ENCODE measurements at regions not wholly inside any gene's neighbourhood (a gene's known extent, or its start where the extent isn't known, plus 50 kb on each side); places are given as distances from the start of the nearest gene placed in this dataset.

DNA sequence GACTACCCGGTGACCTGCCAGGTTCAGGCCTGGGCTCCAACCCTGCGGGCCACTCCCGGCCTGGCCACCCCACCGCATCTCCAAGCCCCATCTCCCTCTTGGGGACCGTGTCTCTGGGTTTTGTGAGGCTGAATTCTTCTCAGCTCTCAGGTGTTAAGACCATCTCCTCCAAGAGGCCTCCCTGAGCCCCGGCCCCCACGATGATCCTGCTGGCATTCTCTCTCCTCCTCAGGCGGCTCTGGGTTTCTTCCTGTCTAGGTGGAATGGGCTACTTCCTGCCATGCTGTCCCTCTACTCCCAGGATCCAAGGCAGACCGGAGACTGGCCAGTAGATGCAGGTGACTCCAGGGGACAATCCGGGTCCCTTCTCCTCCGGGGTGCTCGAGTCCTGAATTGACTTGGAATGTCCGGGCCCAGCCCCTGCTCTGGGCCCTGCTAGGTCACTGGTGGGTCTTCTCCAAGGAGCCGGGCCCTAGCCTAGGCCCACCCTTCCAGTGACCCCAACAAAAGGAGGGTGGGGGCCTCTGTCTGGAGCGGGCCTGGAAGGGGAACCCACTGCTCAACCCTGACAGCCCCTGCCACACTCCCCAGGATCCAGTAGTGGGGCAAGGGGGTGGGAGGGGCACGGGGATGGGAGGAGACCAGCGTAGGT lies 219.8 kb downstream of the C9orf50 start:
- DNase-seq, result no peak

DNA sequence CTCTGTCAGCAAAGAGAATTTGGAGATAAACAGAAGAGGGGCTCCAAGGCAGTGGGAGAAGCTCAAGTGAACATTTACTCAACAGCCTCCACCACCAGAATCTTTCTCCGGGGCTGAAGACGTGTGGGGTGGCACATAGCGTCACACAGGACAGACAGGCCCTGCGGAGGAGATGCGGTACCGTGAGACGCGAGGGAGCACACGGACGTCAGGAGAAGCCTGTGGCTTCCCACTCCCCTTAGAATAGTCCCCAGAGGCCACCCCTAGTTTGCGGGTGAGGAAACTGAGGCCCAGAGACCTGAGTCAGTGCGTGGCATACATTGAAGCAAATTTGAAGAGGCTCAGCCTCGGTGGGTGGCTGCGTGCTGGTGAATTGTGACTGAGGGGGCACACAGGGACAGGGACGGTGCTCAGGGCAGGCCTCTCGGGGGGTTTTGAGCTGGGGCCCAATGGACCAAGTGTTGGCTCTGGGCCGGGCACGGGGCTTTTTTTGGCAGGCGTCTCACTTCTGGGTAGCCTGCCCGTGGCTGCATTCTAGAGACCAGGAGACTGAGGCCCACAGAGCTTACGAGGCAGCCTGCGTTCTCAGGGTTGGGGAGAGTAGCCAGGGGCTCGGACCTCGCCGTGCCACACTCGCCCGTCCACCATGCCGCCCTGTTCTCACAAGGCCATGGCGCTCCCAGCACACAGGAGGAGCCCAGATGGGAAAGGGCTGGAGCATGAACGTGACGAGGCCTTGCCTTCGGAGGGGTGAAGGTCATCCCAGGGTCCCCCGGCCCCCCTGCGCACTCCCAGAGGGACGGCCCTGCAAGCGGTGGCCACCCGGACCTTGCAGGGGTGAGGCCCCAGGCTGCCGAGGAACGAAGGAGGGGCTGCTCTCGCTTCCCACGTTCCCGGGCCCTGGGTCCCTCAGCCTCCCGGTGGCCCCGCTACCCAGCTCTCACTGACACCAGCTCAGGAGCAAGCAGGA lies 220.6 kb downstream of the C9orf50 start:
- DNase-seq, result no peak

DNA sequence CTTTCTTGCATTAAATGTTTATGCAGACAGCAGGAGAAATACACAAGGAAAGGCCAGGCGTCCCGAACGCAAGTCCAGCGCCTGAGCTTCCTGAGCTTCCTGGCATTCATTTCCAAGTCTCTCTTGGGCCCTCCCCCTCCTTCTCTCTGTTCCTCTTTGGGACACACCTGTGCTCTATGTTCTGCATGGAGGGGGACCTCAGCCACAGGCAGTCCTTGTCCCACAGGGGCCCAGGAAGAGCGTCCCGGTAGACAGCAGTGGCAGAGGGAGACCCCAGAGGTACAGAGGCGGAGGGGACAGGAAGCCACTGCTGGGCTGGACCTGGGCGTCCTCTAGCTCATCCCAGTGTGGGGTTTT lies 221.3 kb downstream of the C9orf50 start:
- DNase-seq, result no peak

DNA sequence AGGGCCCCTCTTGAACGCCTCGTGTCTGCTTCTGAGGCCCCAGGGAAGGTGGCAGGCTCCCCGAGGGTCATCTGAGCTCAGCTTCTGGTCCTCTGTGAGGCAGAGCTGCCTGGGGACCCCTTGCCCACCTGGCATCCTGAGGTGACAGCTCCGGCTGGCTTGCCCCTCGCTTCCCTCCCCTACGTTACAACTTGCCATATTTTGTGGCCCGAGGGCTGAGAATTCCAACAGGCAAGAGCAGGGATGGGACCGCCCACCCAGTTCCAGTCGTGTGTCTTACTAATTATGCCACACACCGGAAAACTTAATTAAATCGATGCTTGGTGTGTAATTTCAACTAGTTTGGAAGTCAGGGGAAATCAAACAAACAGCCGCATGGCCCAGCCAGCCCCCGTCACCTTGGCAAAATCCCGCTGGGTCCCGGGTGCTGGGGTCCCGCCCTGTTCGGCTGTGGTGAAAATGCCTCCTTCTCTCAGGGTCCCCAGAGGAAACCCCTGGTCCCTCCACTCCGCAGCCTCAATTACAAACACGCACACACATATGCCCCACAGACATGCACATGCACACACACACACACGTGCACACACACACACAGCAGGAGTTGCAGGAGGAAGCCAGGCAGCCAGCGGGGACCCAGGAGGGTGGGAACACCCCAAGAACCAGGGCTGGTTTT lies 221.0 kb upstream of the IER5L start:
- DNase-seq, result no peak

DNA sequence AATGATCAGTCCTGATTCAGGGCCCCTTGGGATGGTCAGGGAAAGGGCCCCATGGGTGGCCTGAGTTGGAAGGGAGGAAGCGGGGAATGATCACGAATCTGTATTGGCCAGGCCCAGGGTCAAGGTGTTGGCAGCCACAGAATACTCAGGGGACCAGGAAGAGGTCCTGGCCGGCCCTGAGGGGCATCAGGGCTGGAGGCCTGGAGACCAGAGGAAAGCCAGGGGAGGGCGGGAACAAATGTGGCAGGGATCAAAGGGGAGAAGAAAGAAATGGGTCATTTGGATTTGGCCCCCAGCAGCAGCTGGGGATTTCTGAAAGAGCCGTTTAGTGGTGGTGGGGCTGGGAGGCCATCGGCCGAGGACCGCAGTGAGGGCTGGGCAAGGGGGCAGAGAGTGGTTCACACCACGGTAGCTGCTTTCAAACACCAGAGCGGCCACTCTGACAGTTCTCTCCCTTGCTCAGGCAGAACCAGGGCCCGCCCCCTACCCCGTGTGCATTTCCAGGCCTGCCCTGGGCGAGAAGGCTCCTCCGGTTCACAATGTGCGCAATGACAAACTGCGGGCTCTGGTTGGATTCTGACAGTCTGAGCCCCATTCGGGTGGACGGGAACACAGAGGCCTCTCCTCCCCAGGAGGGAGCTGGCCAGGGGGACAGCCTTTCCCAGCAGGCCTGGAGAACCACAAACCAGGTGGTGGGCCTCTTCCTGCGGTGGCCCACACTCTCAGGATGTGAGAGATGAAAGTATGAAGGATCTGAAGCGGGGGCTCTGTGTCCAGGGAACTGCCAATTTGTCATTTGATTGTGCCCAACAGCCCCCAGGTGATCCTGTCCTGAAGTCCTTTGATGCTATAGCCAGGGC lies 220.3 kb upstream of the IER5L start:
- DNase-seq, result no peak

DNA sequence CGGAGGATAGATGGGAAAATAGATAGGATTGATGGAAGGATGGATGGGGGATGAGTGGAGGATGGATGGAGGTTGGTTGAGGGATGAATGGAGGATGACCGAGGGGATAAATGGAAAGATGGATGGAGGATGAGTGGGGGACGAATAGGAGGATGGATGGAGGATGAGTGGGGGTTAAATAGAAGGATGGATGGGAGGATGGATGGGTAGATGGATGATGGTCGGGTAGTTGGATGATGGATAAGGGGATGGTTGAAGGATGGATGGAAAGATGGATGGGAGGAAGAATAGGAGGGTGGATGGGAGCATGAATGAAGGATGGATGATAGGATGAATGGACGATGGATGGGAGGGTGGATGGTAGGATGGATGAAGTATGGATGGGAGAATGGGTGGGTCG lies 219.3 kb upstream of the IER5L start:
- no peak for DNase-seq

DNA sequence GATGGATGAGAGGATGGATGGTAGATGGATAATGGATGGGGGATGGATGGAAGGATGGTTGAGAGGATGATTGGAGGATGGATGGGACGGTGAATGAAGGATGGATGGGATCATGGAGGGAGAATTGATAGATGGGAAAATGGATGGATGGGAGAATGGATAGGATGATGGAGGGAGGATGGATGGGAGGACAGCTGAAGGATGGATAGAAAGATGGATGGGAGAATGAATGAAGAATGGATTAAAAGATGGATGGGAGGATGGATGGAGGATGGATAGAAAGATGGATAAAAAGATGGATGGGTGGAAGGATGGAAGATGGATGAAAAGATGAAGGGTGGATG lies 218.3 kb upstream of the IER5L start:
- no peak for DNase-seq

DNA sequence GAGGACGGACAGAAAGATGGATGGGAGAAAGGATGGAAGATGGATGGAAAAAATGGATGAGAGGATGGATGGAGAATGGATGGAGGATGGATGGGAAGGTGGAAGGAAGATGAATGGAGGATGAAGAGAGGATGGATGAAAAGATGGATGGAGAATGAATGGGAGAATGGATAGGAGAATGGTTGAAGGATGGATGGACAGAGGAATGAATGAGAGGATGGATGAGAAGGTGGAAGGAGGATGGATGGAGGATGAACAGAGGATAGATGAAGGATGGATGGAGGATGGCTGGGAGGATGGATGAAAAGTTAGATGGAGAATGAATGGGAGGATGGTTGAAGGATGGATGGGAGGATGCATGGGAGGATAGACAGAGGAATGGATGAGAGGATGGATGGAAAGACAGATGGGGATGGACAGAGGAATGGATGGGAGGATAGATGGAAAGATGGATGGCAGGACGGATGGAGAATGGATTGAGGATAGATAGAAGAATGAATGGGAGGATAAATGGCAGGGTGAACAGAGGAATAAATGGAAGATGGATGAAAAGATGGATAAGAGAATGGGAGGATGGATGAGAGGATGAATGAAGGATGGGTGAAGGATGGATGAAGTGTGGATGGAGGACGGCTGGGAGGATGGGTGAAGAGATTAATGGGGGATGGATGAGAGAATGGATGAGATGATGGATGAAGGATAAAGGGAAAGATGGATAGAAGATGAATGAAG lies 217.7 kb upstream of the IER5L start:
- no peak for DNase-seq

DNA sequence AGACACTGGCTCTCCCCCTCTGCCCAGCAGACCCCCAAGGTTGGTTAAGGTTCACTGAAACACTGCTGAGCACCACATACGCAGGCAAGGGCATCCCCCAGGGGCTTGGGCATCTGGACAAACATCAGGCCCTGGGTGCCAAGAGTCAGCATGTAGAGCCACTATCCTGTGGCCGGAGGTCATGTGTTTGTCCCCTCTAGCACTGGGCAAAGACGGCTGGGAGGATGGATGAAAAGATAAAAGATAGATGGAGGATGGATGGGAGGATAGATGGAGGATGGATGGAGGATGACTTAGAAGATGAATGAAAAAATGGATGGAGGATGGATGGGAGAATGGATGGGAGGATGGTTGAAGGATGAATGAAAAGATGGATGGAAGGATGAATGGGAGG lies 216.8 kb upstream of the IER5L start:
- DNase-seq, result no peak

DNA sequence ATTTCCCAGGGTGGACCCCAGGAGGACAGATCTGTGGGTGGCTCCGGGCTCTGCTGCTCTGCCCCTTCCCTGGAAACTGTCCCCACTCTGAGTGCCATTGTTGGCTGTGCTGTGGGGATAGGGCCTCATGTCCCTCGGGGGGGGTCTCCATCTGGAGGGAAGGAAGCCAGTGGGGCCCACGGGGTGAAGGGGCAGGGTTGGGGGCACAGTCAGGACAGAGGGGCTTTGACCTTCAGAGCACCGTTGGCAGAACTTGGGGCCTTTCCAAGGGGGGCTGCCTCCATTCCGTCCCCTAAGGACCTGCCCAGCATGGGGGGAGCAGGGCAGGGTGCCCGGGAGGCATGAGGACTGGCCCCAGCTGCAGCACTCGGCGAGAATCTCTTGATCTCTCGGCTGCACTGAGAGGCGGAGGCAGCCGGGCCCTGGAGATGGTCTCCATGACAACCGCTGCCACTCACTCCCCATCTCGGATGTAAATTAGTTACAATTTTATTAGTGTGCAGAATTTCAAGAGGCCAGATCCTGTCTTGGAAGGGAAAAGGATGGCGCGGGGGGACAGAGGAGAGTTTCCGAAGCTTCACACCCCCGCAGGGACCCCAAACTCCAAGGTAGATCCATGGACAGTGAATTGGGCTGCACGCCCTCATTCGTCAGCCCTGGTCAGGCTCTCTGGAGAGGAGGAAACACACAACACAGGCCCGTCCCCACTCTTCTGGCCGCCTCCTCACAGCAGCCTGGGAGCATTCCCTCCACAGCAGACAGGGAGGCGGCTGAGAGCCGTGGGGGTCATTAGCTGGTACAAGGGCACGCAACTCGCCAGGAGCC lies 216.2 kb upstream of the IER5L start:
- DNase-seq, result no peak

DNA sequence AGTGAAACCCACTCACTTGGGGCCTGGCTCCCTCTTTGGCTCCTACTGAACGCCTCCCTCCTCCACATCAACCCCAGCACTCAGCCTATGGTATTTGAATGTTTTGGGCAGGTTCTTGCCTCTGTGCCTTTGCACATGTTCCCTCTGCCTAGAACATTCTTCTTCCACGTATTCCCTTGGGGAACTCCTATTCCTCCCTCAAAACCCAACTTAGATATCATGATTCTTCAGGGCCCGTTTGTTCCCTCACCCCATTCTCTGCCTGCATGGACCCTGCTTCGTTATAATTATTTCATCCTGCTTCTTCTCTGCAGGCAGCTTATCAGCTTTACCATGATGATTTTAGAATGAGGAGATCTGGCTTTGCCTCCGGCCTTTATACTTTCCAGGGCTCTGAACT lies 215.0 kb upstream of the IER5L start:
- DNase-seq, result no peak

DNA sequence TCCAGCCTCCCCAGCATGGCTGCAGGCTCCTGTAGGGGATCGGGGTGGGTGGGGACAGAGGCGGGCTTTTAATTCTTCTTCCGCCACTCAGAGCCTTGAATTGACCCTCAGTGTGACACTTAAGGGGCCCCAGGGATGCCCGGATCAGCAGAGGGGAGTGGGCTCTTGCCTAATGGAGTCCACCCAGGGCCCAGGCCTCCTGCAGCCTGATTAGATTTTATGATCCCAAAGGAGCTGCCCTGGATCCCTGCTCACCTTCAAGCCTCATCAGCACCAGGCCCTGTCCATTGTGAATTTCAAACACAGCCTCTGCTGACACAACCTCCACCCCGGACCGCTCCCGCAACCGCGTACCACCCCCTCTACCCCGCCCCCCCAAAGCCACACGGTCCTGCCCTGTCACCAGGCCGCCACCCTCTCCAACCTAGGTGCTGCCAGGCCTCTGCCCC lies 214.1 kb upstream of the IER5L start:
- DNase-seq, result no peak

DNA sequence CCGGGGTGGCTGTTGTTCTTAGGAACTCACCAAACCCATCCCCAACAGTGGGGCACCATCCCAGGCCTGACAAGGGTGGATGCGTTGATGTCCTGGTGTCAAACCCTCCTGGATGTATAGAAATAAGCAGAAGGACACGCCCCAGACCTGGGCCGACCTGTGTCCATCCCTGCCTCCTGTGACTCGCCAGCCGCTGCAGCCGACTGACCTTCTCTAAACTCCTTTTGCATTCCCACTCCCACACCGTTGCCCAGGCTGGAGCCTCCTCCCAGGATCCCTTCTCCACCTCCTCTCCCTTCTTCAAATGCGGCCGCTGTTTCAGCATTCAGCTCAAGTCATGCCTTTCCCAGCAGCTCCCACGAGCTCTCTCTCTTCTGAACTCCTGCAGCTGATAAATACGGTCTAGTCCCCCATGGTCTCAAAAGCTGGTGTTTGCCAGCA lies 213.2 kb upstream of the IER5L start:
- DNase-seq, result no peak

DNA sequence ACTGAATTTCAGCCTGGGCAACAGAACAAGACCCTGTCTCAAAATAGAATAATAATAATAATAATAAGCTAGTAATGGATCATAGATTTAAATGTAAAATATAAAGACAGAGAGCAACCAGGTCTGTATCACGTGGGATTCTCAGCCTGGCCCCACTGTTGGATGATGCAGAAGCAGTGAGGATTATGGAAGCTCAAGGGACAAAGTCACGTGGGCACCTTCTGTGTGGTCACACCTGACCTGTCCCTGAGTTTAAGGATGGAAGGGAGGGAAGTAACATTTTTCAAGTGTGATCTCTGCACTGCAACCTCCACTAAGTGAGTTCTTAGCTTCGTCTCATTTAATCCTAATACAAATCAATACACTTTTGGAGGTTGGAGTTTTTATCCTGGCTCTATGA lies 212.5 kb upstream of the IER5L start:
- no peak for DNase-seq

DNA sequence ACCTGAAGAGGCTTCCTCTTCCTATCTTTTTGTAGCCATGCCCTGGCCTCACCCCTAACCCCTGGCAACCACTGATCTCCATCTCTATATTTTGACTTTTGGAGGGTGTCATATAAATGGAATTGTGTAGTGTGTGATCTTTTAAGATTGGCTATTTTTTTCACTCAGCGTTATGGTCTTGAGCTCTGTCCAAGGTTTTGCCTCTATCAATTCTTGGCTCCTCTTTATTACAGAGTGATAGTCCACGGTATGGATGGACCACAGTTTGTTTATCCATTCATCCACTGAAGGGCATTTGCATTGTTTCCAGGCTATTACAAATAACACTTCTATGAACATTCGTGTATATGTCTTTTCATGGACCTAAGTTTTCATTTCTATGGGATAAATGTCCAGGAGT lies 209.8 kb upstream of the IER5L start:
- DNase-seq, result no peak

DNA sequence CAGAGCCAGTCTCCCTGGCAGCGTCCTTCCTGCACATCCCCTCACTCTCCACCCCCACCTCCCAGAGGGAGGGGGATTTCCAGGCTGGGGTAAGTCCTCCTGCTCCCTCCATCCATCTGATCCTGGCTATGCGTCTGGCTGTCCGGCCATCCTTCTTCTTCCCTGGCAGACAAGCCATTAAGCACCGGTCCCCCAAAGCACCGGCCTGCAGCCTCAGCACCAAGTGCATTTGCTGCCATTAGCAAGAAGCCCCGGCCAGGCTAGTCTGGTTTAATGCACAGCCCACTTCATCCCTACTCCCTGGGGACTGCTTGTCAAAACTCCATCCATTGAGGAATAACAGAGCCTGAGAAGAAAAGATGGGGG lies 208.7 kb upstream of the IER5L start:
- DNase-seq, result no peak

DNA sequence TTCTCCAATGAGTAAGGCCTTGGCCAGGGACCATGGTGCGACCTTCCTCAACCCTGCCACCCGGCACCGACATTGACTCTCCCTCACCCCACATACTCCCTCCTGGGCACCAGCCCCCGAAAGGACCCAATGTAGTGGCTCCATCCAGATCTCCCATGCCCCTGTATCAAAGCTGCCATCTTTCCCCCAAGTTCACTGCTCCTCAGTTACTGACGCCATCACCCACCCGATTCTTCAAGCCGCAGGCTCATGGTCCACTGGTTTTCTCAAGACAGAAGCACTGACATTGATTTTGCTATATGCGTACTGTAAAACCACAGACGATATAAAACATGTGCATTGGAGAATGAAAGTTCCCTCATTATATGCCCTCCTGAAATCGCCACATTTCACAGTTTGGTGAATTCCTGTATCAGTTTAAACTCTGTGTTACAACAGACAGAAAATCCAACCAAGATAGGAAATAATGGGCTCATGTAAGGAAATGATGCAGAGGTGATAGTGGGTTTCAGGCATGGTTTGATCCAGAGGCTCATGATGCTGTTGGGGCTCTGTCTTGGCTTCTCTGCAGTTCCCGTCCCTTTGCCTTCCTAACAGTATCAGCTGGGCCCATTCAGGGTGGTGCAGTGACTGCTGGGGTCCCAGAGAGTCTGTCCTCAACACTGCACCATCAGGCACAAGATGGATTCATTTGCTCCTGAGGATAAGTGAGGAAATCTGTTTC lies 207.3 kb upstream of the IER5L start:
- DNase-seq, result no peak

DNA sequence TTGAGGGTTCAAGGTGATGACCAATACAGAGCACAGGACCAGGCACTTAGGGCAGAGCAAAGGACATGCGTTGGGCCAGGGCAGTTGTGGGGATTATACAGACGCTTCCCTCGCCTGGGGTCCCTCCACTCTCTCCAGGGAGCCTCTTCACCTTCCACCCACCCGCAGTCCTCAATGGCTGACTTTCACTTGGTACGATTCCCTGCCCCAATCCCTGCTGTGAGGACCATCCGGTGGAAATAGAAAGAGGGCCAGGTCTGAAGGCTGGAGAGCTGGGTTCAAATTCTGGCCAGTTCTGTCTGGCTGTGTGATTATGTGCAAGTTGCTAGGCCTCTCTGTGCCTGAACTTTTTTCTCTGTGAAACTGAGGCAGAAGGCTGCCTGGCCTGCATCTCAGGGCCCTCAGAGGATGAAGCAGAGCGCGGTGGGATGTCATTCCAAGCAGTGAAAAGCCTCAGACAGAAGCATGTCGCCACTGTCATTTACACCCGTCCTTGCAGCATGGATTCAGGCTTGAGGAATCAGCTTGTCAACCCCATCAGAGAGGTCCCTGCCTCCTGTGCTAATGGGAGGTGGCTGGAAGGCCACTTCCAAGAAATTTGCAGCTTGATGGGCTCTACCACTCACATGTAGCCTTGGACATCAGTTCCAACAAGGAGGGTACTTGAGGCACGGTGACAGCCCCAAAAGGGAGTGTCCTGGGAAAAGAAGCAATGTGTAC lies 206.6 kb upstream of the IER5L start:
- no peak for DNase-seq
